Panc1 (cell line): ENCODE measurements at regions not wholly inside any gene's neighbourhood (a gene's known extent, or its start where the extent isn't known, plus 50 kb on each side); places are given as distances from the start of the nearest gene placed in this dataset.

Experiments
- ATAC-seq: fragments of 200-7000 bp; cut with Tn5 transposase; 2 replicates; pipeline ENCODE4 v1.9.1; 2020; ENCODE audit warnings: mild to moderate bottlenecking, moderate library complexity
- BruUV-seq: library from RNA; stranded (reverse); fragments of 400-500 nt; replicated peaks from 2 replicates; lab custom pipeline; 2021; lab: Mats Ljungman, UMichigan
- CTCF ChIA-PET: fragments of 300-600 bp; sonication (Branson Sonifier 250); formaldehyde crosslinking; loops from one replicate; lab custom pipeline; 2022; ENCODE audit warnings: antibody characterized with exemption; lab: Charles Lee
- POLR2A ChIA-PET: fragments of 300-600 bp; sonication (Branson Sonifier 250); formaldehyde crosslinking; loops from one replicate; lab custom pipeline; 2022; ENCODE audit warnings: antibody characterized with exemption; lab: Charles Lee
- DNase-seq: peaks from one replicate; pipeline ENCODE4 v3.0.0-alpha.2; 2010; ENCODE audit warnings: low read depth, low spot score
- H3K27ac ChIP-seq: 2 replicates; pipeline ENCODE4 v1.5.1; 2011; ENCODE audit warnings: mild to moderate bottlenecking, low read length, inconsistent platforms
- H3K27me3 ChIP-seq: fragments of 200-500 bp; sonication (Bioruptor generic); 2 replicates; pipeline ENCODE4 v1.6.0; 2014; ENCODE audit warnings: low read length, inconsistent platforms; ENCODE audit not compliant: control insufficient read depth, insufficient read depth
- H3K36me3 ChIP-seq: fragments of 200-500 bp; sonication (Bioruptor generic); 2 replicates; pipeline ENCODE4 v1.5.1; 2014; ENCODE audit warnings: inconsistent platforms, mild to moderate bottlenecking, low read length, moderate library complexity; ENCODE audit not compliant: control insufficient read depth, insufficient read depth
- H3K4me1 ChIP-seq: 2 replicates; pipeline ENCODE4 v1.5.1; 2011; ENCODE audit warnings: inconsistent platforms, mild to moderate bottlenecking, low read length, moderate library complexity; ENCODE audit not compliant: control insufficient read depth, insufficient read depth
- H3K4me3 ChIP-seq, 2 experiments: 2 replicates each; pipeline ENCODE4 v1.5.1; 2011 to 2012; ENCODE audit warnings: low read depth in 2 of 2, low read length in 2 of 2, mild to moderate bottlenecking in 2 of 2, inconsistent platforms in 1 of 2, moderate library complexity in 1 of 2
- H3K9me3 ChIP-seq: fragments of 200-500 bp; sonication (Bioruptor generic); 2 replicates; pipeline ENCODE4 v1.5.1; 2014; ENCODE audit warnings: low read depth, mild to moderate bottlenecking, inconsistent platforms, low read length, moderate library complexity; ENCODE audit not compliant: control insufficient read depth, insufficient read depth
- POLR2AphosphoS5 ChIP-seq: IDR thresholded peaks from 2 replicates; pipeline ENCODE4 v1.6.1; 2012; ENCODE audit warnings: mild to moderate bottlenecking, low read depth, low read length, moderate library complexity
- SIN3A ChIP-seq: IDR thresholded peaks from 2 replicates; pipeline ENCODE4 v1.6.1; 2012; ENCODE audit warnings: low read depth, mild to moderate bottlenecking, low read length, moderate library complexity, borderline replicate concordance; ENCODE audit not compliant: insufficient read depth
- TCF7L2 ChIP-seq: IDR thresholded peaks from 2 replicates; pipeline ENCODE4 v1.6.1; 2011; ENCODE audit warnings: mild to moderate bottlenecking, low read depth, low read length, inconsistent platforms
- in situ Hi-C: cut with HindIII; loops from 2 replicates; pipeline ENCODE4 v1.10.0; 2016; ENCODE audit warnings: low sequenced_read_pairs, low pct_unique_long_range_greater_than_20kb
- intact Hi-C: fragments of 100-400 bp; cut with micrococcal nuclease; formaldehyde crosslinking; loops from one replicate; pipeline ENCODE4 v1.10.0; 2022; ENCODE audit not compliant: unreplicated experiment
- TF ChIP-seq, protein P1 (sequence below), 2 experiments: IDR thresholded peaks; 2 replicates each; pipeline ENCODE4 v1.6.1; 2011 to 2012; ENCODE audit warnings: low read depth in 2 of 2, control low read depth in 1 of 2, low read length in 1 of 2, mild to moderate bottlenecking in 1 of 2, moderate library complexity in 1 of 2; ENCODE audit not compliant: insufficient read depth in 1 of 2
- TF ChIP-seq, protein P2 (sequence below): fragments of 450-650 bp; IDR thresholded peaks from 2 replicates; pipeline ENCODE4 v1.5.1; 2017; ENCODE audit warnings: mild to moderate bottlenecking

DNA sequence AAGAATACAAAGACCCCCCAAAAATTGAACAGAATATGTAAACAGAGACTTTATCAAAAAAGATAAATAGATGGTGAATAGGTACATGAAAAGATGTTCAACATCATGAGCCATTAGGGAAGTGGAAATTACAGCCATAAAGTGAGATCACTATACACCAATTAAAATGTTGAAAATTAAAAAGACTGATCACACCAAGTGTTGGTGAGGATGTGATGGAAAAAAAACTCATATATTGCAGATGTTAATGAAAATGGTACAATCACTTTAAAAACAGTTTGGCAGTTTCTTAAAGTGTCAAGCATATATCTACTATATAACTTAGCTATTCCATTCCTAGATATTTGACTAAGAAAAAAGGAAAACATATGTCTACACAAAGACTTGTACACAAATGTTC is 280.5 kb downstream of the DHX35 start:
- TF ChIP-seq POLR2AphosphoS5 (no peak), TCF7L2 (no peak), SIN3A (no peak)
- TF ChIP-seq, protein P1, sequence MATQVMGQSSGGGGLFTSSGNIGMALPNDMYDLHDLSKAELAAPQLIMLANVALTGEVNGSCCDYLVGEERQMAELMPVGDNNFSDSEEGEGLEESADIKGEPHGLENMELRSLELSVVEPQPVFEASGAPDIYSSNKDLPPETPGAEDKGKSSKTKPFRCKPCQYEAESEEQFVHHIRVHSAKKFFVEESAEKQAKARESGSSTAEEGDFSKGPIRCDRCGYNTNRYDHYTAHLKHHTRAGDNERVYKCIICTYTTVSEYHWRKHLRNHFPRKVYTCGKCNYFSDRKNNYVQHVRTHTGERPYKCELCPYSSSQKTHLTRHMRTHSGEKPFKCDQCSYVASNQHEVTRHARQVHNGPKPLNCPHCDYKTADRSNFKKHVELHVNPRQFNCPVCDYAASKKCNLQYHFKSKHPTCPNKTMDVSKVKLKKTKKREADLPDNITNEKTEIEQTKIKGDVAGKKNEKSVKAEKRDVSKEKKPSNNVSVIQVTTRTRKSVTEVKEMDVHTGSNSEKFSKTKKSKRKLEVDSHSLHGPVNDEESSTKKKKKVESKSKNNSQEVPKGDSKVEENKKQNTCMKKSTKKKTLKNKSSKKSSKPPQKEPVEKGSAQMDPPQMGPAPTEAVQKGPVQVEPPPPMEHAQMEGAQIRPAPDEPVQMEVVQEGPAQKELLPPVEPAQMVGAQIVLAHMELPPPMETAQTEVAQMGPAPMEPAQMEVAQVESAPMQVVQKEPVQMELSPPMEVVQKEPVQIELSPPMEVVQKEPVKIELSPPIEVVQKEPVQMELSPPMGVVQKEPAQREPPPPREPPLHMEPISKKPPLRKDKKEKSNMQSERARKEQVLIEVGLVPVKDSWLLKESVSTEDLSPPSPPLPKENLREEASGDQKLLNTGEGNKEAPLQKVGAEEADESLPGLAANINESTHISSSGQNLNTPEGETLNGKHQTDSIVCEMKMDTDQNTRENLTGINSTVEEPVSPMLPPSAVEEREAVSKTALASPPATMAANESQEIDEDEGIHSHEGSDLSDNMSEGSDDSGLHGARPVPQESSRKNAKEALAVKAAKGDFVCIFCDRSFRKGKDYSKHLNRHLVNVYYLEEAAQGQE (IDR thresholded peaks at IDR 0.05; ENCODE audit: insufficient read depth in 1 of 2, low read depth in 2 of 2, low read length in 1 of 2), result no peak
- TF ChIP-seq, protein P2, sequence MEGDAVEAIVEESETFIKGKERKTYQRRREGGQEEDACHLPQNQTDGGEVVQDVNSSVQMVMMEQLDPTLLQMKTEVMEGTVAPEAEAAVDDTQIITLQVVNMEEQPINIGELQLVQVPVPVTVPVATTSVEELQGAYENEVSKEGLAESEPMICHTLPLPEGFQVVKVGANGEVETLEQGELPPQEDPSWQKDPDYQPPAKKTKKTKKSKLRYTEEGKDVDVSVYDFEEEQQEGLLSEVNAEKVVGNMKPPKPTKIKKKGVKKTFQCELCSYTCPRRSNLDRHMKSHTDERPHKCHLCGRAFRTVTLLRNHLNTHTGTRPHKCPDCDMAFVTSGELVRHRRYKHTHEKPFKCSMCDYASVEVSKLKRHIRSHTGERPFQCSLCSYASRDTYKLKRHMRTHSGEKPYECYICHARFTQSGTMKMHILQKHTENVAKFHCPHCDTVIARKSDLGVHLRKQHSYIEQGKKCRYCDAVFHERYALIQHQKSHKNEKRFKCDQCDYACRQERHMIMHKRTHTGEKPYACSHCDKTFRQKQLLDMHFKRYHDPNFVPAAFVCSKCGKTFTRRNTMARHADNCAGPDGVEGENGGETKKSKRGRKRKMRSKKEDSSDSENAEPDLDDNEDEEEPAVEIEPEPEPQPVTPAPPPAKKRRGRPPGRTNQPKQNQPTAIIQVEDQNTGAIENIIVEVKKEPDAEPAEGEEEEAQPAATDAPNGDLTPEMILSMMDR, result no peak
- intact Hi-C loops, result no loop called here
- ChIA-PET POLR2A (no interaction called here), CTCF (no interaction called here)
- Histone ChIP-seq H3K36me3 (no peaks in the 10 kb centered on the region), H3K27me3 (no peaks in the 10 kb centered on the region), H3K27ac (no peak overlapping the region), H3K9me3 (no peaks in the 10 kb centered on the region), H3K4me3 (no peak overlapping the region), H3K4me1 (no peaks in the 10 kb centered on the region)
- BruUV-seq, result no TSS peak
- DNase-seq, result no peak
- ATAC-seq, result no peak
- in situ Hi-C loops, result no loop called here

DNA sequence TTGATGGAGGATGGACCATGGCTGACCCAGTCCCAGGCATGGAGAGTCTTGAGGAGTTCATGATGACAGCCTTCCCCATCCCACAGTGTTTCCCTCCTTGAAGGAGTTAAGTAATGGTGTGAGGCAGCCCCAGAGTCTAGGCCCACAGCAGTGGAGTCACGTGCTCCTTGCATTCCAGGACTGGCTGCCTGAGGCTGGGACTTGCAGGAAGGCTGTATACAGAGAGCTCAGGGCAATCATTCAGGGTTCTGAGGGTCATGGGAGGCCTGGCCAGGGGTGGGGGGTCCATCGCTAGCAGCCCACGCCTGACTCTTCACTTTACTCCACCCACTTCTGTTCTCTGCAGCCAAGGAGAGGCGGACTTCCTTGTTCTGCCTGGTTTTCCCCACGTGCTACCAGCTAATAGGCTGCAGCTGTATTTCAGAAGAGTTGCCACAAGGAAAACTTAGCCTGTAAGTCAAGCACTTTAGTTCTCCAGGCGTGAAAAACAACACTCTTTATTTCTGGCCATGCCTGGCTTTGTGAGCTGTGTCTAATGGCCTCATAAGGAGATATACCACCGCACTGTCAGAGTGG is 272.5 kb downstream of the DHX35 start:
- no peaks in the 10 kb centered on the region for H3K9me3 ChIP-seq

More for the DNA sequence above, 272.5 kb downstream of the DHX35 start:
- in situ Hi-C loops (no loop called here), intact Hi-C loops (no loop called here)
- DNase-seq, result no peak
- ChIA-PET POLR2A (no interaction called here), CTCF (no interaction called here)
- Histone ChIP-seq H3K4me3 (no peak overlapping the region), H3K27me3 (peaks cover 2% of the 10 kb centered on the region; the same call in 1 of the 2 replicates), H3K4me1 (no peaks in the 10 kb centered on the region), H3K27ac (no peak overlapping the region), H3K36me3 (no peaks in the 10 kb centered on the region)
- BruUV-seq, result no TSS peak
- ATAC-seq, result no peak
- TF ChIP-seq POLR2AphosphoS5 (no peak), TCF7L2 (no peak), SIN3A (no peak)
- TF ChIP-seq, protein P1 (IDR thresholded peaks at IDR 0.05; ENCODE audit: insufficient read depth in 1 of 2, low read depth in 2 of 2, low read length in 1 of 2), result no peak
- TF ChIP-seq, protein P2, result no peak
